Calu3 (cell line): ENCODE measurements at regions not wholly inside any gene's neighbourhood (a gene's known extent, or its start where the extent isn't known, plus 50 kb on each side); places are given as distances from the start of the nearest gene placed in this dataset.
"Not testable (repeated sequence)": the region's sequence is repeated elsewhere in the genome, so short reads cannot be mapped to it uniquely, and the experiment has no call there.

Source experiments
- BruUV-seq: library from RNA; stranded (reverse); fragments of 400-500 nt; replicated peaks from 2 replicates; lab custom pipeline; 2021; lab: Mats Ljungman, UMichigan
- CTCF ChIA-PET: fragments of 300-600 bp; sonication (Branson Sonifier 250); formaldehyde crosslinking; loops from one replicate; lab custom pipeline; 2022; ENCODE audit warnings: antibody characterized with exemption; lab: Charles Lee
- DNase-seq: peaks from one replicate; pipeline ENCODE4 v3.0.0; 2022
- H3K27ac Mint-ChIP-seq: one replicate; pipeline ENCODE4 v1.8.0; 2022; ENCODE audit warnings: mixed read lengths; ENCODE audit not compliant: unreplicated experiment
- H3K27me3 Mint-ChIP-seq: one replicate; pipeline ENCODE4 v1.8.0; 2022; ENCODE audit warnings: mixed read lengths; ENCODE audit not compliant: unreplicated experiment
- H3K36me3 Mint-ChIP-seq: one replicate; pipeline ENCODE4 v1.8.0; 2022; ENCODE audit warnings: mild to moderate bottlenecking, moderate library complexity, mixed read lengths; ENCODE audit not compliant: insufficient read depth, unreplicated experiment
- H3K4me1 Mint-ChIP-seq: one replicate; pipeline ENCODE4 v1.8.0; 2022; ENCODE audit warnings: mild to moderate bottlenecking, low read depth, mixed read lengths; ENCODE audit not compliant: unreplicated experiment
- H3K4me3 Mint-ChIP-seq: one replicate; pipeline ENCODE4 v1.8.0; 2022; ENCODE audit warnings: mild to moderate bottlenecking, low read depth, moderate library complexity, mixed read lengths; ENCODE audit not compliant: unreplicated experiment
- H3K9me3 Mint-ChIP-seq: one replicate; pipeline ENCODE4 v1.8.0; 2022; ENCODE audit warnings: low read depth, mixed read lengths; ENCODE audit not compliant: unreplicated experiment
- intact Hi-C: fragments of 100-400 bp; cut with micrococcal nuclease; formaldehyde crosslinking; loops from one replicate; pipeline ENCODE4 v1.10.0; 2022; ENCODE audit not compliant: unreplicated experiment
- TF ChIP-seq, protein P1 (sequence below): fragments of 200-600 bp; IDR thresholded peaks from one replicate; pipeline ENCODE4 v1.8.0; 2022; ENCODE audit warnings: antibody characterized with exemption; ENCODE audit not compliant: unreplicated experiment

GRCh38 chr21:9763306-9763705 is 758.1 kb upstream of the TPTE start:
- H3K27me3 Mint-ChIP-seq = no peaks in the 10 kb centered on the region
- H3K9me3 Mint-ChIP-seq = no peaks in the 10 kb centered on the region
- H3K4me1 Mint-ChIP-seq = no peaks in the 10 kb centered on the region
- no peak overlapping the region for H3K27ac Mint-ChIP-seq
- no peaks in the 10 kb centered on the region for H3K36me3 Mint-ChIP-seq
- no peak overlapping the region for H3K4me3 Mint-ChIP-seq
- no TSS peak for BruUV-seq
- intact Hi-C loops = no loop called here
- no peak for DNase-seq
- TF ChIP-seq, protein P1, sequence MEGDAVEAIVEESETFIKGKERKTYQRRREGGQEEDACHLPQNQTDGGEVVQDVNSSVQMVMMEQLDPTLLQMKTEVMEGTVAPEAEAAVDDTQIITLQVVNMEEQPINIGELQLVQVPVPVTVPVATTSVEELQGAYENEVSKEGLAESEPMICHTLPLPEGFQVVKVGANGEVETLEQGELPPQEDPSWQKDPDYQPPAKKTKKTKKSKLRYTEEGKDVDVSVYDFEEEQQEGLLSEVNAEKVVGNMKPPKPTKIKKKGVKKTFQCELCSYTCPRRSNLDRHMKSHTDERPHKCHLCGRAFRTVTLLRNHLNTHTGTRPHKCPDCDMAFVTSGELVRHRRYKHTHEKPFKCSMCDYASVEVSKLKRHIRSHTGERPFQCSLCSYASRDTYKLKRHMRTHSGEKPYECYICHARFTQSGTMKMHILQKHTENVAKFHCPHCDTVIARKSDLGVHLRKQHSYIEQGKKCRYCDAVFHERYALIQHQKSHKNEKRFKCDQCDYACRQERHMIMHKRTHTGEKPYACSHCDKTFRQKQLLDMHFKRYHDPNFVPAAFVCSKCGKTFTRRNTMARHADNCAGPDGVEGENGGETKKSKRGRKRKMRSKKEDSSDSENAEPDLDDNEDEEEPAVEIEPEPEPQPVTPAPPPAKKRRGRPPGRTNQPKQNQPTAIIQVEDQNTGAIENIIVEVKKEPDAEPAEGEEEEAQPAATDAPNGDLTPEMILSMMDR = no peak
- CTCF ChIA-PET = no interaction called here

GRCh38 chr21:9763807-9764206 is 757.6 kb upstream of the TPTE start:
- no peak overlapping the region for H3K27ac Mint-ChIP-seq
- H3K4me3 Mint-ChIP-seq = no peak overlapping the region
- TF ChIP-seq, protein P1 = no peak
- intact Hi-C loops = no loop called here
- CTCF ChIA-PET = no interaction called here
- H3K27me3 Mint-ChIP-seq = no peaks in the 10 kb centered on the region
- H3K36me3 Mint-ChIP-seq = no peaks in the 10 kb centered on the region
- no peaks in the 10 kb centered on the region for H3K4me1 Mint-ChIP-seq
- H3K9me3 Mint-ChIP-seq = no peaks in the 10 kb centered on the region
- BruUV-seq = no TSS peak
- DNase-seq = no peak

DNA sequence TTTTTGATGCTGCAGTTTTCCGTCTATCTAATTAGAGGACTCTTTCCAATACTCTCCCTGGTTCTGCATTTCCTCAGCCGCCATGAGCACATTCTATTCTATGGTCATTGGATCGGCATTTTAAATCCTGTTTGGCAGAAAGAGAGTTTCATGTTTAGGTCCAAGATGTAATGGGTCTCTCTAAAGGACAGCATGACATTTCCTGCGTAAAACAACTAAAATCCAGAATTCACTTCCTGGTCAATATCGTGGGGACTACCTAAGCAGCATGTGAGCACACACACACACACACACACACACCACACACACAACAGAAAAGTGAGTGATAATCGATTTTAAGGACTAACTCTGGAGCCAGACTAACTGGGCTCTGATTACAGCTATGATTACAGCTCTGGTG is 757.1 kb upstream of the TPTE start:
- H3K36me3 Mint-ChIP-seq, CTCF ChIA-PET, H3K27ac Mint-ChIP-seq, H3K9me3 Mint-ChIP-seq, BruUV-seq, H3K4me1 Mint-ChIP-seq, DNase-seq, H3K27me3 Mint-ChIP-seq, H3K4me3 Mint-ChIP-seq, intact Hi-C loops: not testable (repeated sequence)

GRCh38 chr21:9765538-9765937 is 755.8 kb upstream of the TPTE start:
- H3K4me1 Mint-ChIP-seq, intact Hi-C loops, BruUV-seq, H3K27me3 Mint-ChIP-seq, DNase-seq, H3K27ac Mint-ChIP-seq, H3K4me3 Mint-ChIP-seq, CTCF ChIA-PET, H3K36me3 Mint-ChIP-seq, H3K9me3 Mint-ChIP-seq: not testable (repeated sequence)

DNA sequence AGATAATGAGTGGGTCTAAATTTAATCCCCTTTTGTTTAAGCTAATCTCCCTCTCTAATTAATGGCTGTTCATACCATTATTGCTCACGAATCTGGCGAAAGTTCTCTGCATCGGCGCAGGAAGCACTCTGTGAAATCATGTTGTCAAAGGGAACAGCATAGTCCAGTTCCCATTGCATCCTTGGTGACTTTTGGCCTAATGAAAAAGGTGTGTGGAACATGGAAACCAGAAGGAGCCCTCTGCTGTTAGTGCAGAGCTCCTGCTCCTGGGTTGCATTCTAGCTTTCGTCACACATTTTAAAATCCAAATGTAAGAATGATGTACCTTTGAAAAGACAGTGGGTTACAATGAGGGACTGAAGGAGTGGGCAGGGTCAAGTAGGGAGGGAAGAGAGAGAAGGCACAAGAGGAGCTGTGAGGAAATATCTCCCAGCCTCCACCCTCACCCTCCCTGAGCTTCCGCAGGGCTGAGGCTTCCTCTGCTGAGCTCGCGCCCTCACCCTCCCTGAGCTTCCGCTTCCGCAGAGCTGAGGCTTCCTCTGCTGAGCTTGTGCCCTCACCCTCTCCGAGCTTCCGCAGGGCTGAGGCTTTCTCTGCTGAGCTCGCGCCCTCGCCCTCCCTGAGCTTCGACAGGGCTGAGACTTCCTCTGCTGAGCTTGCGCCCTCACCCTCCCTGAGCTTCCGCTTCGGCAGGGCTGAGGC is 754.3 kb upstream of the TPTE start:
- H3K9me3 Mint-ChIP-seq, intact Hi-C loops, H3K36me3 Mint-ChIP-seq, H3K4me3 Mint-ChIP-seq, H3K27me3 Mint-ChIP-seq, BruUV-seq, H3K4me1 Mint-ChIP-seq, CTCF ChIA-PET, H3K27ac Mint-ChIP-seq, DNase-seq: not testable (repeated sequence)
